CD4-positive, alpha-beta T cell treated with Interleukin-21 for 1 hour (primary cell): ENCODE measurements at regions not wholly inside any gene's neighbourhood (a gene's known extent, or its start where the extent isn't known, plus 50 kb on each side); places are given as distances from the start of the nearest gene placed in this dataset.

Experiments
- DNase-seq: peaks from one replicate; pipeline ENCODE4 v3.0.0-alpha.2; 2020

- DNase-seq: no peak
Observed at GRCh38 chr3:117632191-117632590, 922.6 kb downstream of the TUSC7 start.

GRCh38 chr3:117633207-117633606 lies 923.6 kb downstream of the TUSC7 start:
- no peak for DNase-seq

- no peak for DNase-seq
Observed at GRCh38 chr3:117637666-117638065, 928.1 kb downstream of the TUSC7 start.

- no peak for DNase-seq
Observed at GRCh38 chr3:117644203-117644602, 934.6 kb downstream of the TUSC7 start.

GRCh38 chr3:117645561-117646242 lies 936.1 kb downstream of the TUSC7 start:
- no peak for DNase-seq

GRCh38 chr3:117647435-117647834 lies 937.9 kb downstream of the TUSC7 start:
- DNase-seq: no peak

- DNase-seq: no peak
Observed at GRCh38 chr3:117651246-117651645, 941.7 kb downstream of the TUSC7 start.

GRCh38 chr3:117656391-117656790 lies 946.8 kb downstream of the TUSC7 start:
- no peak for DNase-seq

GRCh38 chr3:117657278-117657677 lies 947.7 kb downstream of the TUSC7 start:
- DNase-seq: no peak

GRCh38 chr3:117660941-117661817 lies 951.6 kb downstream of the TUSC7 start:
- no peak for DNase-seq

- DNase-seq: no peak
Observed at GRCh38 chr3:117661818-117662095, 952.2 kb downstream of the TUSC7 start.

- no peak for DNase-seq
Observed at GRCh38 chr3:117665296-117665695, 955.7 kb downstream of the TUSC7 start.

- no peak for DNase-seq
Observed at GRCh38 chr3:117666325-117666724, 956.7 kb downstream of the TUSC7 start.

- DNase-seq: no peak
Observed at GRCh38 chr3:117666812-117667211, 957.2 kb downstream of the TUSC7 start.

- DNase-seq: no peak
Observed at GRCh38 chr3:117669774-117670173, 960.2 kb downstream of the TUSC7 start.

GRCh38 chr3:117671722-117672318 lies 962.2 kb downstream of the TUSC7 start:
- no peak for DNase-seq

- no peak for DNase-seq
Observed at GRCh38 chr3:117674321-117674720, 964.7 kb downstream of the TUSC7 start.

GRCh38 chr3:117681619-117682018 lies 972.0 kb downstream of the TUSC7 start:
- DNase-seq: no peak

GRCh38 chr3:117687096-117687495 lies 977.5 kb downstream of the TUSC7 start:
- no peak for DNase-seq

- no peak for DNase-seq
Observed at GRCh38 chr3:117688583-117688982, 979.0 kb downstream of the TUSC7 start.

- no peak for DNase-seq
Observed at GRCh38 chr3:117691526-117691925, 981.9 kb downstream of the TUSC7 start.

- DNase-seq: no peak
Observed at GRCh38 chr3:117692416-117692995, 982.9 kb downstream of the TUSC7 start.

GRCh38 chr3:117695321-117695720 lies 985.7 kb downstream of the TUSC7 start:
- DNase-seq: no peak
